Small intestine (tissue), 7 donors: ENCODE measurements at regions not wholly inside any gene's neighbourhood (a gene's known extent, or its start where the extent isn't known, plus 50 kb on each side); places are given as distances from the start of the nearest gene placed in this dataset.

ENCODE experiments used
- DNase-seq, 2 donors: peaks; one replicate each; pipeline versions ENCODE4 v3.0.0 to v3.0.0-alpha.2; 2013
- FAIRE-seq: peaks from 2 replicates; lab custom pipeline; 2012; peaks lifted over from hg19 to GRCh38; lab: Jason Lieb, UNC
- H3K27ac ChIP-seq, 3 donors: one replicate each; pipeline ENCODE4 v1.5.1; 2013; ENCODE audit warnings: low read length in 2 of 3, mild to moderate bottlenecking in 2 of 3, control low read depth in 1 of 3, inconsistent platforms in 1 of 3, low read depth in 1 of 3, moderate library complexity in 1 of 3
- H3K27me3 ChIP-seq, 3 donors: one replicate each; pipeline ENCODE4 v1.6.1; 2013; ENCODE audit warnings: low read length in 3 of 3, inconsistent platforms in 1 of 3; ENCODE audit not compliant: control insufficient read depth in 3 of 3, insufficient read depth in 3 of 3
- H3K36me3 ChIP-seq, 3 donors: one replicate each; pipeline ENCODE4 v1.6.1; 2013; ENCODE audit warnings: low read length in 3 of 3, inconsistent platforms in 1 of 3, low read depth in 1 of 3, mild to moderate bottlenecking in 1 of 3, moderate library complexity in 1 of 3; ENCODE audit not compliant: control insufficient read depth in 3 of 3, insufficient read depth in 2 of 3
- H3K4me1 ChIP-seq, 3 donors: one replicate each; pipeline ENCODE4 v1.6.1; 2013; ENCODE audit warnings: low read length in 2 of 3, inconsistent platforms in 1 of 3, low read depth in 1 of 3, mild to moderate bottlenecking in 1 of 3, moderate library complexity in 1 of 3; ENCODE audit not compliant: control insufficient read depth in 3 of 3, insufficient read depth in 2 of 3
- H3K4me3 ChIP-seq, 3 donors: one replicate each; pipeline ENCODE4 v1.5.1; 2013; ENCODE audit warnings: low read length in 3 of 3, control low read depth in 1 of 3, inconsistent platforms in 1 of 3, low read depth in 1 of 3, mild to moderate bottlenecking in 1 of 3, moderate library complexity in 1 of 3
- H3K9me3 ChIP-seq, 2 donors: one replicate each; pipeline ENCODE4 v1.6.1; 2013; ENCODE audit warnings: low read depth in 1 of 2, low read length in 1 of 2; ENCODE audit not compliant: control insufficient read depth in 2 of 2, insufficient read depth in 1 of 2
- WGBS, 3 donors: extraction: QIAGEN DNeasy Blood & Tissue Kit; methylation state at CpG; one replicate each; pipeline ENCODE4 v1.1.7; 2013; 5-methylcytosine and 5-hydroxymethylcytosine counted together
- donor health status: healthy with polysubstance abuse.
- donor health status: control.
- donor health status: control.
- donor health status: Bipolar disorder and iron deficiency.
- donor health status: healthy.

- Histone ChIP-seq H3K9me3 (no peaks in the 10 kb centered on the region), H3K27ac (no peak overlapping the region), H3K36me3 (no peaks in the 10 kb centered on the region), H3K4me3 (no peak overlapping the region), H3K4me1 (no peaks in the 10 kb centered on the region), H3K27me3 (no peaks in the 10 kb centered on the region)
- no peak for FAIRE-seq
- WGBS, 3 donors = 76 to 81% (median 81%) methylated on average over 1 of the region's 1 CpG
- DNase-seq = no peak
Observed at GRCh38 chr3:90044084-90044816, 936.8 kb downstream of the EPHA3 start.

- 80 to 87% (median 85%) methylated on average over 3 of the region's 3 CpGs for WGBS, 3 donors
- H3K36me3 ChIP-seq = no peaks in the 10 kb centered on the region
- no peaks in the 10 kb centered on the region for H3K9me3 ChIP-seq
- H3K4me3 ChIP-seq = no peak overlapping the region
- no peak for FAIRE-seq
- H3K27ac ChIP-seq = no peak overlapping the region
- no peak for DNase-seq
- H3K4me1 ChIP-seq = no peaks in the 10 kb centered on the region
- H3K27me3 ChIP-seq = no peaks in the 10 kb centered on the region
Observed at GRCh38 chr3:90052425-90052950, 945.1 kb downstream of the EPHA3 start.

- 40 to 43% (median 43%) methylated on average over 1 of the region's 1 CpG for WGBS, 3 donors
- H3K9me3 ChIP-seq = no peaks in the 10 kb centered on the region
- no peak for FAIRE-seq
- no peak for DNase-seq
- no peaks in the 10 kb centered on the region for H3K27me3 ChIP-seq
- H3K36me3 ChIP-seq = no peaks in the 10 kb centered on the region
- H3K4me1 ChIP-seq = no peaks in the 10 kb centered on the region
- H3K27ac ChIP-seq = no peak overlapping the region
- no peak overlapping the region for H3K4me3 ChIP-seq
Observed at GRCh38 chr3:90054311-90054710, 946.9 kb downstream of the EPHA3 start.

GRCh38 chr3:90055666-90056065, 948.2 kb downstream of the EPHA3 start:
- H3K27ac ChIP-seq = no peak overlapping the region
- no peaks in the 10 kb centered on the region for H3K36me3 ChIP-seq
- WGBS, 3 donors = 38 to 52% (median 46%) methylated on average over 2 of the region's 2 CpGs
- H3K4me1 ChIP-seq = no peaks in the 10 kb centered on the region
- no peaks in the 10 kb centered on the region for H3K9me3 ChIP-seq
- no peak overlapping the region for H3K4me3 ChIP-seq
- FAIRE-seq = no peak
- H3K27me3 ChIP-seq = no peaks in the 10 kb centered on the region
- peak in 1 of 2 donors; percentile 2 for DNase-seq

GRCh38 chr3:90056281-90057032, 949.0 kb downstream of the EPHA3 start:
- 73 to 85% (median 78%) methylated on average over 2 of the region's 2 CpGs for WGBS, 3 donors
- no peak for FAIRE-seq
- Histone ChIP-seq H3K27me3 (no peaks in the 10 kb centered on the region), H3K4me3 (no peak overlapping the region), H3K36me3 (no peaks in the 10 kb centered on the region), H3K27ac (no peak overlapping the region), H3K4me1 (no peaks in the 10 kb centered on the region), H3K9me3 (no peaks in the 10 kb centered on the region)
- DNase-seq = no peak

- no peaks in the 10 kb centered on the region for H3K36me3 ChIP-seq
- no peaks in the 10 kb centered on the region for H3K4me1 ChIP-seq
- no peak overlapping the region for H3K27ac ChIP-seq
- no peak for DNase-seq
- H3K27me3 ChIP-seq = no peaks in the 10 kb centered on the region
- H3K4me3 ChIP-seq = no peak overlapping the region
- FAIRE-seq = no peak
- no peaks in the 10 kb centered on the region for H3K9me3 ChIP-seq
Observed at GRCh38 chr3:90062016-90062415, 954.6 kb downstream of the EPHA3 start.

- no peaks in the 10 kb centered on the region for H3K36me3 ChIP-seq
- H3K9me3 ChIP-seq = no peaks in the 10 kb centered on the region
- DNase-seq = no peak
- no peak overlapping the region for H3K27ac ChIP-seq
- no peak overlapping the region for H3K4me3 ChIP-seq
- WGBS, 3 donors = 63 to 74% (median 69%) methylated on average over 2 of the region's 2 CpGs
- no peaks in the 10 kb centered on the region for H3K27me3 ChIP-seq
- H3K4me1 ChIP-seq = no peaks in the 10 kb centered on the region
- FAIRE-seq = no peak
Observed at GRCh38 chr3:90062631-90063200, 955.3 kb downstream of the EPHA3 start.

GRCh38 chr3:90068783-90069182, 961.4 kb downstream of the EPHA3 start:
- no peak overlapping the region for H3K27ac ChIP-seq
- no peaks in the 10 kb centered on the region for H3K4me1 ChIP-seq
- no peak for FAIRE-seq
- no peaks in the 10 kb centered on the region for H3K36me3 ChIP-seq
- no peak for DNase-seq
- H3K4me3 ChIP-seq = no peak overlapping the region
- 58 to 70% (median 68%) methylated on average over 3 of the region's 3 CpGs for WGBS, 3 donors
- H3K27me3 ChIP-seq = no peaks in the 10 kb centered on the region
- H3K9me3 ChIP-seq = peaks cover 0 to 2% of the 10 kb centered on the region in 2 donors
